Stimulated activated CD4-positive, alpha-beta T cell treated with anti-CD3 and anti-CD28 coated beads, TNF-alpha, amount 100 ng/mL, for 24 hours (primary cell): ENCODE measurements at regions not wholly inside any gene's neighbourhood (a gene's known extent, or its start where the extent isn't known, plus 50 kb on each side); places are given as distances from the start of the nearest gene placed in this dataset.
"Not testable (repeated sequence)": the region's sequence is repeated elsewhere in the genome, so short reads cannot be mapped to it uniquely, and the experiment has no call there.

Experiments used
- DNase-seq, 3 experiments: peaks; one replicate each; pipeline ENCODE4 v3.0.0-alpha.2; 2020; ENCODE audit warnings: low read depth in 3 of 3

GRCh38 chr10:63920926-63921325, 399.7 kb downstream of the REEP3 start:
- DNase-seq = no peak

GRCh38 chr10:63921908-63922467, 400.8 kb downstream of the REEP3 start:
- no peak for DNase-seq

- no peak for DNase-seq
These were observed 401.5 kb downstream of the REEP3 start for GRCh38 chr10:63922468-63923284.

GRCh38 chr10:63929831-63930467, 408.7 kb downstream of the REEP3 start:
- no peak for DNase-seq

- no peak for DNase-seq
These were observed 409.4 kb downstream of the REEP3 start for GRCh38 chr10:63930584-63930983.

- DNase-seq = no peak
These were observed 414.5 kb downstream of the REEP3 start for GRCh38 chr10:63935705-63936104.

- DNase-seq = no peak
These were observed 419.2 kb downstream of the REEP3 start for GRCh38 chr10:63940277-63940922.

GRCh38 chr10:63964406-63964805, 443.2 kb downstream of the REEP3 start:
- no peak for DNase-seq

GRCh38 chr10:63965846-63966245, 444.6 kb downstream of the REEP3 start:
- DNase-seq = no peak

GRCh38 chr10:63972949-63973827, 452.0 kb downstream of the REEP3 start:
- no peak for DNase-seq

- peak in 2 of 3 experiments; percentile 2 to 45 for DNase-seq
These were observed 455.3 kb downstream of the REEP3 start for GRCh38 chr10:63976538-63976937.

- peak in 1 of 3 experiments; percentile 16 for DNase-seq
These were observed 456.2 kb downstream of the REEP3 start for GRCh38 chr10:63977329-63977923.

GRCh38 chr10:63980870-63981269, 459.7 kb downstream of the REEP3 start:
- not testable (repeated sequence) for DNase-seq

- DNase-seq = not testable (repeated sequence)
These were observed 462.9 kb downstream of the REEP3 start for GRCh38 chr10:63984061-63984460.

- DNase-seq = no peak
These were observed 465.3 kb downstream of the REEP3 start for GRCh38 chr10:63986536-63986935.

GRCh38 chr10:63987212-63987611, 466.0 kb downstream of the REEP3 start:
- no peak for DNase-seq

GRCh38 chr10:63994371-63994770, 473.2 kb downstream of the REEP3 start:
- no peak for DNase-seq

- no peak for DNase-seq
These were observed 486.0 kb downstream of the REEP3 start for GRCh38 chr10:64007157-64007556.

GRCh38 chr10:64010711-64011110, 489.5 kb downstream of the REEP3 start:
- no peak for DNase-seq

GRCh38 chr10:64011912-64012714, 490.9 kb downstream of the REEP3 start:
- no peak for DNase-seq
